Lung (tissue), 11 donors: ENCODE measurements at regions not wholly inside any gene's neighbourhood (a gene's known extent, or its start where the extent isn't known, plus 50 kb on each side); places are given as distances from the start of the nearest gene placed in this dataset.

ENCODE experiments used
- ATAC-seq: fragments of 200-7000 bp; cut with Tn5 transposase; one replicate; pipeline ENCODE4 v1.9.1; 2020; ENCODE audit warnings: moderate number of reproducible peaks; ENCODE audit not compliant: insufficient read depth, low FRiP score
- DNase-seq, 3 donors: peaks; one replicate each; pipeline ENCODE4 v3.0.0-alpha.2; 2013 to 2017
- H3K27ac ChIP-seq, 2 donors: one replicate each; pipeline ENCODE4 v1.5.1; 2013; ENCODE audit warnings: mild to moderate bottlenecking in 2 of 2, moderate library complexity in 2 of 2, control low read depth in 1 of 2, inconsistent platforms in 1 of 2, low read depth in 1 of 2, low read length in 1 of 2
- H3K27me3 ChIP-seq, 3 donors: one replicate each; pipeline ENCODE4 v1.5.1; 2013; ENCODE audit warnings: low read length in 2 of 3; ENCODE audit not compliant: control insufficient read depth in 3 of 3, insufficient read depth in 3 of 3
- H3K36me3 ChIP-seq, 4 donors: one replicate each; pipeline ENCODE4 v1.5.1; 2013; ENCODE audit warnings: low read length in 4 of 4, mild to moderate bottlenecking in 1 of 4, moderate library complexity in 1 of 4; ENCODE audit not compliant: control insufficient read depth in 4 of 4, insufficient read depth in 4 of 4
- H3K4me1 ChIP-seq, 5 donors: one replicate each; pipeline ENCODE4 v1.5.1; 2013; ENCODE audit warnings: low read length in 5 of 5, mild to moderate bottlenecking in 2 of 5, moderate library complexity in 1 of 5; ENCODE audit not compliant: control insufficient read depth in 5 of 5, insufficient read depth in 5 of 5
- H3K4me3 ChIP-seq: one replicate; pipeline ENCODE4 v1.5.1; 2013; ENCODE audit warnings: mild to moderate bottlenecking, control low read depth, moderate library complexity
- H3K9ac ChIP-seq, 2 donors: one replicate each; pipeline ENCODE4 v1.5.1; 2013; ENCODE audit warnings: low read length in 2 of 2, control low read depth in 1 of 2; ENCODE audit not compliant: insufficient read depth in 1 of 2
- H3K9me3 ChIP-seq, 4 donors: one replicate each; pipeline ENCODE4 v1.5.1; 2013; ENCODE audit warnings: low read length in 3 of 4, mild to moderate bottlenecking in 1 of 4, moderate library complexity in 1 of 4; ENCODE audit not compliant: control insufficient read depth in 4 of 4, insufficient read depth in 3 of 4
- CTCF ChIP-seq: IDR thresholded peaks from 2 replicates; pipeline ENCODE4 v1.5.1; 2012; ENCODE audit warnings: mild to moderate bottlenecking; ENCODE audit errors: control extremely low read depth, extremely low read depth
- WGBS, 2 donors: extraction: QIAGEN DNeasy Blood & Tissue Kit; methylation state at CpG; one replicate each; pipeline ENCODE4 v1.1.7; 2013; 5-methylcytosine and 5-hydroxymethylcytosine counted together
- donor health status: control.
- donor health status: control.
- donor health status: Bipolar disorder and iron deficiency.
- donor health status: healthy.
- donor health status: DM: yes; HTN: yes; CAD: no.

- Histone ChIP-seq H3K27me3 (no peaks in the 10 kb centered on the region), H3K36me3 (no peaks in the 10 kb centered on the region), H3K4me3 (no peak overlapping the region), H3K9ac (no peak overlapping the region), H3K27ac (no peak overlapping the region), H3K9me3 (no peaks in the 10 kb centered on the region), H3K4me1 (no peaks in the 10 kb centered on the region)
- no peak for TF ChIP-seq CTCF
- ATAC-seq: no peak
- WGBS, 2 donors: 90 to 92% methylated on average over 13 of the region's 13 CpGs
- no peak for DNase-seq
Observed at GRCh38 chr9:118083161-118083560, 379.0 kb downstream of the TLR4 start.

DNA sequence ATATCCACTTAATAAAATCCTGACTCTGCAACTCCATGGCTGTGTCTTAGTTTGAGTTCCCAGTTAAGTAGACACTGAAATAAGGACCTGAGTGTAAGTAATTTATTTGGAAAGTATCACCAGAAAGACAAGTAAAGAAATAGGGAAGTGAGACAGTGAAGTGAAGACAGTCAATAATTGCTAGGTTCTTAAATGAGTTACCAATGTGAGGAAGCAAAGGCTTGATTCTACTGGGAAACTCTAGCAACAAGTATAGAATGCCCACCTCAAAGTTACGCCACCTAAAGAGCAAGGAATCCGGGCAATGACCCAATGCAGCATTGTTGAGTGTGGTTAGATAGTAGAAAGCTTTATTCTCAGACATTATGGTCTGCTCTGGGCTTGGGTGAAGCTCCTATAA is 383.9 kb downstream of the TLR4 start:
- Histone ChIP-seq H3K4me1 (no peaks in the 10 kb centered on the region), H3K4me3 (no peak overlapping the region), H3K9ac (no peak overlapping the region), H3K27me3 (no peaks in the 10 kb centered on the region), H3K27ac (no peak overlapping the region), H3K36me3 (no peaks in the 10 kb centered on the region), H3K9me3 (no peaks in the 10 kb centered on the region)
- ATAC-seq (no peak), DNase-seq (no peak)
- no peak for TF ChIP-seq CTCF
- 88% methylated on average over 2 of the region's 2 CpGs for WGBS, 2 donors

- ATAC-seq (no peak), DNase-seq (no peak)
- WGBS, 2 donors: 57 to 64% methylated on average over 2 of the region's 2 CpGs
- no peaks in the 10 kb centered on the region for H3K9me3 ChIP-seq
- no peak overlapping the region for H3K27ac ChIP-seq
- no peaks in the 10 kb centered on the region for H3K36me3 ChIP-seq
- no peak overlapping the region for H3K4me3 ChIP-seq
- no peak overlapping the region for H3K9ac ChIP-seq
- H3K4me1 ChIP-seq: no peaks in the 10 kb centered on the region
- H3K27me3 ChIP-seq: no peaks in the 10 kb centered on the region
- no peak for TF ChIP-seq CTCF
Observed at GRCh38 chr9:118091226-118091625, 387.0 kb downstream of the TLR4 start.

- no peak for TF ChIP-seq CTCF
- H3K4me3 ChIP-seq: no peak overlapping the region
- ATAC-seq (no peak), DNase-seq (no peak)
- H3K36me3 ChIP-seq: no peaks in the 10 kb centered on the region
- no peaks in the 10 kb centered on the region for H3K9me3 ChIP-seq
- no peaks in the 10 kb centered on the region for H3K4me1 ChIP-seq
- no peak overlapping the region for H3K27ac ChIP-seq
- 79 to 82% methylated on average over 8 of the region's 8 CpGs for WGBS, 2 donors
- no peak overlapping the region for H3K9ac ChIP-seq
- no peaks in the 10 kb centered on the region for H3K27me3 ChIP-seq
Observed at GRCh38 chr9:118091711-118092500, 387.7 kb downstream of the TLR4 start.
